IMR-90 (cell line): ENCODE measurements at regions not wholly inside any gene's neighbourhood (a gene's known extent, or its start where the extent isn't known, plus 50 kb on each side); places are given as distances from the start of the nearest gene placed in this dataset.

Experiments used
- ATAC-seq: fragments of 200-7000 bp; cut with Tn5 transposase; 2 replicates; pipeline ENCODE4 v1.9.1; 2020; ENCODE audit warnings: low read depth, mild to moderate bottlenecking, moderate library complexity
- BruUV-seq: library from RNA; stranded (reverse); fragments of 400-500 nt; replicated peaks from 2 replicates; lab custom pipeline; 2021; lab: Mats Ljungman, UMichigan
- CTCF ChIA-PET: fragments of 300-600 bp; formaldehyde crosslinking; extraction: SDS; loops from one replicate; lab custom pipeline; 2021; ENCODE audit warnings: antibody characterized with exemption; lab: Yijun Ruan, JAX
- POLR2A ChIA-PET: fragments of 300-600 bp; sonication (Branson Sonifier 250); formaldehyde crosslinking; loops from one replicate; lab custom pipeline; 2022; ENCODE audit warnings: antibody characterized with exemption; ENCODE audit not compliant: unreplicated experiment; lab: Charles Lee
- DNase-seq: peaks from one replicate; pipeline ENCODE4 v3.0.0; 2013
- H2AFZ ChIP-seq: replicated peaks from 2 replicates; pipeline ENCODE3; 2013; ENCODE audit warnings: low read length, mild to moderate bottlenecking; ENCODE audit not compliant: poor library complexity
- H2AK5ac ChIP-seq: 2 replicates; pipeline ENCODE4 v1.6.1; 2013; ENCODE audit warnings: low read depth, low read length, inconsistent platforms
- H2AK9ac ChIP-seq: replicated peaks from 2 replicates; pipeline ENCODE3; 2013; ENCODE audit warnings: mild to moderate bottlenecking, low read depth, low read length, moderate library complexity; ENCODE audit not compliant: poor library complexity
- H2BK120ac ChIP-seq: 2 replicates; pipeline ENCODE4 v1.6.1; 2013; ENCODE audit warnings: low read depth, low read length, inconsistent platforms
- H2BK15ac ChIP-seq: 3 replicates; pipeline ENCODE4 v1.6.1; 2013; ENCODE audit warnings: low read depth, low read length, inconsistent platforms
- H2BK20ac ChIP-seq: 2 replicates; pipeline ENCODE4 v1.6.1; 2013; ENCODE audit warnings: low read depth, mild to moderate bottlenecking, inconsistent platforms, low read length, moderate library complexity
- H2BK5ac ChIP-seq: 2 replicates; pipeline ENCODE4 v1.6.1; 2013; ENCODE audit warnings: mild to moderate bottlenecking, low read depth, low read length, inconsistent platforms; ENCODE audit not compliant: poor library complexity, severe bottlenecking
- H3K14ac ChIP-seq: replicated peaks from 2 replicates; pipeline ENCODE4 v1.6.1; 2013; ENCODE audit warnings: low read depth, low read length, inconsistent platforms
- H3K18ac ChIP-seq: 2 replicates; pipeline ENCODE4 v1.6.1; 2013; ENCODE audit warnings: low read depth, low read length, control low read depth
- H3K23ac ChIP-seq: 2 replicates; pipeline ENCODE4 v1.6.1; 2013; ENCODE audit warnings: low read depth, low read length, inconsistent platforms
- H3K27ac ChIP-seq: 2 replicates; pipeline ENCODE4 v1.5.1; 2013; ENCODE audit warnings: mild to moderate bottlenecking, control low read depth, low read length; ENCODE audit not compliant: insufficient read depth
- H3K27me3 ChIP-seq: 2 replicates; pipeline ENCODE4 v1.6.1; 2013; ENCODE audit warnings: low read length; ENCODE audit not compliant: control insufficient read depth, insufficient read depth
- H3K36me3 ChIP-seq: 2 replicates; pipeline ENCODE4 v1.6.1; 2013; ENCODE audit warnings: low read length, mixed read lengths; ENCODE audit not compliant: control insufficient read depth, insufficient read depth
- H3K4ac ChIP-seq: 2 replicates; pipeline ENCODE4 v1.6.1; 2013; ENCODE audit warnings: low read depth, low read length, inconsistent platforms
- H3K4me1 ChIP-seq: 2 replicates; pipeline ENCODE4 v1.6.1; 2013; ENCODE audit warnings: low read length, mixed read lengths; ENCODE audit not compliant: control insufficient read depth, insufficient read depth
- H3K4me2 ChIP-seq: 2 replicates; pipeline ENCODE4 v1.6.1; 2013; ENCODE audit warnings: low read depth, mild to moderate bottlenecking, control low read depth, low read length, moderate library complexity
- H3K4me3 ChIP-seq: 2 replicates; pipeline ENCODE4 v1.5.1; 2013; ENCODE audit warnings: low read depth, mild to moderate bottlenecking, control low read depth, low read length, moderate library complexity; ENCODE audit not compliant: insufficient read depth
- H3K56ac ChIP-seq: 2 replicates; pipeline ENCODE4 v1.6.1; 2013; ENCODE audit warnings: low read length, inconsistent platforms; ENCODE audit not compliant: insufficient read depth; ENCODE audit errors: extremely low read depth
- H3K79me1 ChIP-seq, 2 experiments: 2 replicates each; pipeline ENCODE4 v1.6.1; 2013; ENCODE audit warnings: low read length in 2 of 2, inconsistent platforms in 1 of 2, low read depth in 1 of 2
- H3K9ac ChIP-seq: 2 replicates; pipeline ENCODE4 v1.6.1; 2013; ENCODE audit warnings: low read depth, low read length, control low read depth
- H3K9me1 ChIP-seq: 2 replicates; pipeline ENCODE4 v1.6.1; 2013; ENCODE audit warnings: low read length, inconsistent platforms; ENCODE audit not compliant: insufficient read depth
- H3K9me3 ChIP-seq: 2 replicates; pipeline ENCODE4 v1.6.1; 2013; ENCODE audit warnings: low read length; ENCODE audit not compliant: control insufficient read depth, insufficient read depth
- H4K20me1 ChIP-seq: 2 replicates; pipeline ENCODE4 v1.6.1; 2013; ENCODE audit warnings: low read length, inconsistent platforms; ENCODE audit not compliant: insufficient read depth
- H4K5ac ChIP-seq: 2 replicates; pipeline ENCODE4 v1.6.1; 2013; ENCODE audit warnings: mild to moderate bottlenecking, low read depth, low read length, control low read depth
- H4K8ac ChIP-seq, 2 experiments: 2 replicates each; pipeline ENCODE4 v1.6.1; 2013; ENCODE audit warnings: low read depth in 2 of 2, low read length in 2 of 2, control low read depth in 1 of 2, inconsistent platforms in 1 of 2
- H4K91ac ChIP-seq: 2 replicates; pipeline ENCODE4 v1.6.1; 2013; ENCODE audit warnings: low read depth, low read length, inconsistent platforms; ENCODE audit not compliant: insufficient read depth
- BHLHE40 ChIP-seq: fragments of 150-350 bp; IDR thresholded peaks from 2 replicates; pipeline ENCODE4 v1.6.1; 2016; ENCODE audit warnings: mild to moderate bottlenecking, low read depth, low read length
- CEBPB ChIP-seq: IDR thresholded peaks from 2 replicates; pipeline ENCODE4 v1.6.1; 2012; ENCODE audit warnings: low read depth, low read length, improper control_type of control experiment
- CHD1 ChIP-seq: IDR thresholded peaks from 2 replicates; pipeline ENCODE4 v1.6.1; 2012; ENCODE audit warnings: low read depth, low read length, improper control_type of control experiment
- CTCF ChIP-seq: conservative IDR thresholded peaks from 2 replicates; pipeline ENCODE4 v1.5.1; 2012; ENCODE audit warnings: mild to moderate bottlenecking, low read depth, low read length, improper control_type of control experiment
- ELK1 ChIP-seq: fragments of 150-350 bp; IDR thresholded peaks from 2 replicates; pipeline ENCODE4 v1.6.1; 2016; ENCODE audit warnings: low read depth, mild to moderate bottlenecking, low read length, moderate library complexity, borderline replicate concordance
- FOS ChIP-seq: fragments of 150-350 bp; IDR thresholded peaks from 2 replicates; pipeline ENCODE4 v1.6.1; 2016; ENCODE audit warnings: low read depth, low read length
- MAFK ChIP-seq: IDR thresholded peaks from 2 replicates; pipeline ENCODE4 v1.6.1; 2012; ENCODE audit warnings: low read depth, low read length, improper control_type of control experiment
- MAZ ChIP-seq: IDR thresholded peaks from 2 replicates; pipeline ENCODE4 v1.6.1; 2012; ENCODE audit warnings: low read depth, mild to moderate bottlenecking, low read length, improper control_type of control experiment, moderate library complexity, borderline replicate concordance
- MXI1 ChIP-seq: IDR thresholded peaks from 2 replicates; pipeline ENCODE4 v1.6.1; 2012; ENCODE audit warnings: low read depth, mild to moderate bottlenecking, low read length, moderate library complexity, borderline replicate concordance
- NFE2L2 ChIP-seq: fragments of 150-350 bp; IDR thresholded peaks from 2 replicates; pipeline ENCODE4 v1.6.1; 2016; ENCODE audit warnings: low read depth, mild to moderate bottlenecking, low read length
- POLR2A ChIP-seq: IDR thresholded peaks from 2 replicates; pipeline ENCODE4 v1.6.1; 2012; ENCODE audit warnings: mild to moderate bottlenecking, low read depth, low read length
- RAD21 ChIP-seq: IDR thresholded peaks from 2 replicates; pipeline ENCODE4 v1.6.1; 2012; ENCODE audit warnings: low read length, improper control_type of control experiment
- RCOR1 ChIP-seq: IDR thresholded peaks from 2 replicates; pipeline ENCODE4 v1.6.1; 2012; ENCODE audit warnings: mild to moderate bottlenecking, low read length, improper control_type of control experiment; ENCODE audit not compliant: insufficient replicate concordance
- RFX5 ChIP-seq: IDR thresholded peaks from 2 replicates; pipeline ENCODE4 v1.8.0; 2012; ENCODE audit warnings: low read depth, mild to moderate bottlenecking, low read length, moderate library complexity
- SMC3 ChIP-seq: fragments of 150-350 bp; IDR thresholded peaks from 2 replicates; pipeline ENCODE4 v1.6.1; 2016; ENCODE audit warnings: low read depth, mild to moderate bottlenecking, antibody characterized with exemption, low read length, moderate library complexity
- WGBS, 2 experiments: methylation state at CpG; one replicate each; pipeline versions ENCODE4 v1.1.5 to v1.1.7; 2013; ENCODE audit warnings: missing lambda C conversion rate in 2 of 2; ENCODE audit not compliant: insufficient read length in 1 of 2; ENCODE audit errors: extremely low coverage in 2 of 2; 5-methylcytosine and 5-hydroxymethylcytosine counted together
- dilution Hi-C: fragments of 300-500 bp; cut with HindIII; formaldehyde crosslinking; loops from one replicate; pipeline ENCODE4 v1.14.3; 2018; ENCODE audit warnings: low sequenced_read_pairs; ENCODE audit not compliant: unreplicated experiment
- in situ Hi-C: fragments of 300-500 bp; cut with MboI; formaldehyde crosslinking; loops from 3 replicates; pipeline ENCODE4 v1.14.3; 2019; ENCODE audit warnings: low sequenced_read_pairs, inconsistent platforms, mixed read lengths
- intact Hi-C: fragments of 100-400 bp; cut with micrococcal nuclease; formaldehyde crosslinking; loops from 2 replicates; pipeline ENCODE4 v1.10.0; 2022
- TF ChIP-seq, protein P1 (sequence below): fragments of 150-350 bp; IDR thresholded peaks from 2 replicates; pipeline ENCODE4 v1.6.1; 2017; ENCODE audit warnings: mild to moderate bottlenecking, antibody characterized with exemption, low read length, low read depth

- Histone ChIP-seq H3K79me1 (no peaks in the 10 kb centered on the region), H2BK20ac (no peak overlapping the region), H2BK120ac (no peak overlapping the region), H4K20me1 (no peaks in the 10 kb centered on the region), H2AK5ac (no peak overlapping the region; the same call in 1 of the 2 replicates), H3K9me1 (no peaks in the 10 kb centered on the region), H3K23ac (no peak overlapping the region), H3K4me1 (peaks cover 8% of the 10 kb centered on the region), H3K27ac (no peak overlapping the region), H3K4me2 (no peak overlapping the region), H3K18ac (no peak overlapping the region), H3K4me3 (no peak overlapping the region), H4K5ac (no peak overlapping the region), H3K9me3 (no peaks in the 10 kb centered on the region), H3K14ac (no peak overlapping the region; the same call in 1 of the 2 replicates), H2AK9ac (no peak overlapping the region), H2BK5ac (no peak overlapping the region), H2BK15ac (no peak overlapping the region), H3K27me3 (no peaks in the 10 kb centered on the region), H3K36me3 (no peaks in the 10 kb centered on the region), H4K91ac (no peak overlapping the region), H3K56ac (no peak overlapping the region), H3K4ac (no peak overlapping the region), H2AFZ (no peak overlapping the region), H3K9ac (no peak overlapping the region), H4K8ac (no peak overlapping the region)
- TF ChIP-seq CTCF (no peak), CHD1 (no peak), BHLHE40 (no peak), FOS (no peak), ELK1 (no peak), CEBPB (no peak), NFE2L2 (no peak), RCOR1 (no peak), RFX5 (no peak), POLR2A (no peak), MAFK (no peak), MXI1 (no peak), MAZ (no peak), RAD21 (no peak), SMC3 (no peak)
- TF ChIP-seq, protein P1, sequence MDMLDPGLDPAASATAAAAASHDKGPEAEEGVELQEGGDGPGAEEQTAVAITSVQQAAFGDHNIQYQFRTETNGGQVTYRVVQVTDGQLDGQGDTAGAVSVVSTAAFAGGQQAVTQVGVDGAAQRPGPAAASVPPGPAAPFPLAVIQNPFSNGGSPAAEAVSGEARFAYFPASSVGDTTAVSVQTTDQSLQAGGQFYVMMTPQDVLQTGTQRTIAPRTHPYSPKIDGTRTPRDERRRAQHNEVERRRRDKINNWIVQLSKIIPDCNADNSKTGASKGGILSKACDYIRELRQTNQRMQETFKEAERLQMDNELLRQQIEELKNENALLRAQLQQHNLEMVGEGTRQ = no peak
- ChIA-PET POLR2A (no interaction called here), CTCF (interaction anchor here (2.5 kb wide), 1 partner anchor 12 kb away, joined by 12 read pairs; no protein-coding TSS in a partner anchor)
- ATAC-seq (no peak), DNase-seq (no peak)
- dilution Hi-C loops (no loop called here), intact Hi-C loops (no loop called here), in situ Hi-C loops (no loop called here)
- BruUV-seq = no TSS peak
- no CpG with 5 or more reads among the region's 2 CpGs for WGBS, 2 experiments
Measured at GRCh38 chr3:124364317-124365020, 365.8 kb upstream of the UMPS start.
